ENCODE measurements at regions not wholly inside any gene's neighbourhood (a gene's known extent, or its start where the extent isn't known, plus 50 kb on each side); places are given as distances from the start of the nearest gene placed in this dataset.
"Not testable (repeated sequence)": the region's sequence is repeated elsewhere in the genome, so short reads cannot be mapped to it uniquely, and the experiment has no call there.

GRCh38 chr2:95668934-95669333 lies 77.1 kb downstream of the TRIM43 start:
- not testable (repeated sequence) for TF ChIP-seq GABPA (IDR thresholded peaks at IDR 0.05 in 1 of 2, conservative IDR thresholded peaks at IDR 0.05 in 1 of 2); TAF1 (conservative IDR thresholded peaks at IDR 0.05); SP1 (IDR thresholded peaks at IDR 0.05); MAX (IDR thresholded peaks at IDR 0.05); CTCF (IDR thresholded peaks at IDR 0.05; ENCODE audit: low read depth, low read length, missing input control); YY1 (IDR thresholded peaks at IDR 0.05)

Measured in liver (tissue), 3 donors.